ENCODE measurements at regions not wholly inside any gene's neighbourhood (a gene's known extent, or its start where the extent isn't known, plus 50 kb on each side); places are given as distances from the start of the nearest gene placed in this dataset.

- Histone ChIP-seq H3K36me3 (ENCODE audit: insufficient read depth, low read length) (no peaks in the 10 kb centered on the region), H2AFZ (ENCODE audit: low read depth, low read length) (no peak overlapping the region), H3K4me3 (ENCODE audit: low read length) (no peak overlapping the region), H3K27me3 (ENCODE audit: insufficient read depth, low read length) (no peaks in the 10 kb centered on the region), H3K4me1 (ENCODE audit: insufficient read depth, low read length) (no peaks in the 10 kb centered on the region), H3K9me3 (ENCODE audit: low read length) (no peaks in the 10 kb centered on the region)
These were observed 396.9 kb upstream of the PAPPA start for GRCh38 chr9:115756736-115757135.

- no peak overlapping the region for H3K4me3 ChIP-seq (ENCODE audit: low read length)
- no peaks in the 10 kb centered on the region for H3K27me3 ChIP-seq (ENCODE audit: insufficient read depth, low read length)
- H3K9me3 ChIP-seq (ENCODE audit: low read length): no peaks in the 10 kb centered on the region
- H2AFZ ChIP-seq (ENCODE audit: low read depth, low read length): no peak overlapping the region
- no peaks in the 10 kb centered on the region for H3K36me3 ChIP-seq (ENCODE audit: insufficient read depth, low read length)
- no peaks in the 10 kb centered on the region for H3K4me1 ChIP-seq (ENCODE audit: insufficient read depth, low read length)
These were observed 396.1 kb upstream of the PAPPA start for GRCh38 chr9:115757461-115757860.

DNA sequence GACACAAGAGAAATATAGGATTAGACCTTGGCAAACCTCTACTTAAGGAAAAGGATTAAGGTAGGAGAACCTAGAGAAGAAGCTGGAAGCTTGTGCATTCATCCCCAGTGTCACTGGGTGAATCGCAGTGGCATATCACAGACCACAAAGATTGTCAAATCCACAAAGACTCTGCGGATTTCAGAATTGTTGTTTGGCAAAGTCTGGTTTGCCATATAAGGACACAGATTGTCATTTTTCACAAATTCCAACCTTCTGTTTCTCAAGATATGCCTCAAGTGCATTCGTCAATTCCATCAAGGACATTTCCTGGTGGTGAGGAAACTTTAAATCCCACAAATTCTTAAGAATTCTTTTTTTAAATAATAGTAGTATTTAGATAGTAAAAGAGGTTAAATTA lies 395.1 kb upstream of the PAPPA start:
- no peak overlapping the region for H2AFZ ChIP-seq (ENCODE audit: low read depth, low read length)
- no peaks in the 10 kb centered on the region for H3K36me3 ChIP-seq (ENCODE audit: insufficient read depth, low read length)
- no peak overlapping the region for H3K4me3 ChIP-seq (ENCODE audit: low read length)
- H3K4me1 ChIP-seq (ENCODE audit: insufficient read depth, low read length): no peaks in the 10 kb centered on the region
- H3K9me3 ChIP-seq (ENCODE audit: low read length): no peaks in the 10 kb centered on the region
- no peaks in the 10 kb centered on the region for H3K27me3 ChIP-seq (ENCODE audit: insufficient read depth, low read length)

GRCh38 chr9:115759426-115759825 lies 394.2 kb upstream of the PAPPA start:
- no peaks in the 10 kb centered on the region for H3K4me1 ChIP-seq (ENCODE audit: insufficient read depth, low read length)
- H3K4me3 ChIP-seq (ENCODE audit: low read length): no peak overlapping the region
- H3K27me3 ChIP-seq (ENCODE audit: insufficient read depth, low read length): no peaks in the 10 kb centered on the region
- H3K9me3 ChIP-seq (ENCODE audit: low read length): no peaks in the 10 kb centered on the region
- no peak overlapping the region for H2AFZ ChIP-seq (ENCODE audit: low read depth, low read length)
- H3K36me3 ChIP-seq (ENCODE audit: insufficient read depth, low read length): no peaks in the 10 kb centered on the region

GRCh38 chr9:115764645-115765044 lies 388.9 kb upstream of the PAPPA start:
- Histone ChIP-seq H3K27me3 (ENCODE audit: insufficient read depth, low read length) (no peaks in the 10 kb centered on the region), H3K36me3 (ENCODE audit: insufficient read depth, low read length) (no peaks in the 10 kb centered on the region), H3K4me1 (ENCODE audit: insufficient read depth, low read length) (no peaks in the 10 kb centered on the region), H3K4me3 (ENCODE audit: low read length) (no peak overlapping the region), H2AFZ (ENCODE audit: low read depth, low read length) (no peak overlapping the region), H3K9me3 (ENCODE audit: low read length) (no peaks in the 10 kb centered on the region)

- H3K9me3 ChIP-seq (ENCODE audit: low read length): no peaks in the 10 kb centered on the region
- no peaks in the 10 kb centered on the region for H3K27me3 ChIP-seq (ENCODE audit: insufficient read depth, low read length)
- H3K36me3 ChIP-seq (ENCODE audit: insufficient read depth, low read length): no peaks in the 10 kb centered on the region
- H3K4me3 ChIP-seq (ENCODE audit: low read length): no peak overlapping the region
- no peaks in the 10 kb centered on the region for H3K4me1 ChIP-seq (ENCODE audit: insufficient read depth, low read length)
- H2AFZ ChIP-seq (ENCODE audit: low read depth, low read length): no peak overlapping the region
These were observed 388.5 kb upstream of the PAPPA start for GRCh38 chr9:115765060-115765459.

DNA sequence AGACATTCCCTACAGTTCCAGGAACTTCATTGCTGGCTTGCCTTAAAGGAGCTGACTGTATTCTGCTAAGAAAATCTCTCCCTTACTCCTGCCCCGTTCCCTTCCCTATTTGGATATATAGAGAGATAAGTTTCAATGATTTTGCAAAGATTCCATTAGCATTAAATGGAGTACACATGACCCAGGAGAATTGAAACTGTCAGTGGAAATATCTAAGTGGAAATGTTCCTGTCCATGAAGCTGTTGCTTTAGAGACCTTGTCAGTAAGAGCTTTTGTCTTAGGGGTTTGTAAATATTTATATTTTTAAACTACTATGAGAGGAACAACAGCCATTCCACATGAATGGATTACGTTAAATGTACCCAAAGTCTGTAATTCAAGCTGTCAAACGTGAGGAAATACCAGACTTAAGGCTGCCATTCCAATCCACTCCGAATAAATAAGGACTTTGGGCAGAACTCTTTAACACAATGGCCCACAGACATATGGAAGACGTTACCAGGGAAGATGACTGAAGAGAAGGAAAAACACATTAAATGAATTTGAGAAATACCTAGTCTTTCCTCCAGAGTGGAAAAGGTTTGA lies 387.1 kb upstream of the PAPPA start:
- Histone ChIP-seq H3K36me3 (ENCODE audit: insufficient read depth, low read length) (no peaks in the 10 kb centered on the region), H3K27me3 (ENCODE audit: insufficient read depth, low read length) (no peaks in the 10 kb centered on the region), H2AFZ (ENCODE audit: low read depth, low read length) (no peak overlapping the region), H3K9me3 (ENCODE audit: low read length) (no peaks in the 10 kb centered on the region), H3K4me3 (ENCODE audit: low read length) (no peak overlapping the region), H3K4me1 (ENCODE audit: insufficient read depth, low read length) (no peaks in the 10 kb centered on the region)

- Histone ChIP-seq H3K27me3 (ENCODE audit: insufficient read depth, low read length) (no peaks in the 10 kb centered on the region), H3K9me3 (ENCODE audit: low read length) (no peaks in the 10 kb centered on the region), H3K36me3 (ENCODE audit: insufficient read depth, low read length) (no peaks in the 10 kb centered on the region), H2AFZ (ENCODE audit: low read depth, low read length) (no peak overlapping the region), H3K4me3 (ENCODE audit: low read length) (no peak overlapping the region), H3K4me1 (ENCODE audit: insufficient read depth, low read length) (no peaks in the 10 kb centered on the region)
These were observed 383.1 kb upstream of the PAPPA start for GRCh38 chr9:115770521-115770920.

DNA sequence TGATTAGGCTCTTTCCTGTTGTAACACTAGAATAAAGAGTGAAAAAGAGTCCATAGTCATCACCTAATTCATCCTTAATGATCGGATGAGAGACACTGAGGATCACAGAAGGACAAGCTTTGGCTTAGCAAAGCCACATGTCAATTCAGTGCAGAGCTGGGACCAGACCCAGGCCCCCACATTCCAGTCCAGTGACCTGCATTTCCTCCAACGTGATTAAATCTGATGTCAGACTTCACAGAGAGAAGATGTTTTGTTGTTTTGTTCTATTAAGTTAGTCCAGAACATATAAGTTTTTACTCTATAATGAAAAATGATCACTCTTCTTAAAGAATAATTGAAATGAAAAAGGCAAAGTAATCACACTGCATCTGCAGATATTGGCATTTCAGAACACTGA lies 377.9 kb upstream of the PAPPA start:
- Histone ChIP-seq H3K36me3 (ENCODE audit: insufficient read depth, low read length) (no peaks in the 10 kb centered on the region), H2AFZ (ENCODE audit: low read depth, low read length) (no peak overlapping the region), H3K9me3 (ENCODE audit: low read length) (no peaks in the 10 kb centered on the region), H3K27me3 (ENCODE audit: insufficient read depth, low read length) (no peaks in the 10 kb centered on the region), H3K4me1 (ENCODE audit: insufficient read depth, low read length) (no peaks in the 10 kb centered on the region), H3K4me3 (ENCODE audit: low read length) (no peak overlapping the region)

DNA sequence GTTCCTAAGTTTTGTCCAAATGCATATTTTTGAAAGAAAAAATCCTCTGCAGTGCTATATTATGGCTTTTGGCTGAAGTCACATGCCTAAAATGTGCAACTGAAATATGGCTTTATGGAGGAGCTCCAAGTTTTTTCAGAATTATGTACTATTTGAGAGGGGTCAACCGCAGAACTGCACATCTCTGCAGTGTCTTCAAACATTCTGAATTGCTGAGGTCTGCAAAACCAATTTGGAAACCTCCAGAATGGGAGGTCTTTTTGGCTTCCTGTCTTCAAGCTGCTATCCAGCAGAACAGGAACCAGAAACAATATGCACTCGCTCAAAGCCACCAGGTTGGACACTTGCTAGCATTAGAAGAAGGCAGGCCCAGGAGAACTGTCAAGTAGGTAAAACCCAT lies 376.0 kb upstream of the PAPPA start:
- H3K4me1 ChIP-seq (ENCODE audit: insufficient read depth, low read length): no peaks in the 10 kb centered on the region
- no peak overlapping the region for H2AFZ ChIP-seq (ENCODE audit: low read depth, low read length)
- H3K9me3 ChIP-seq (ENCODE audit: low read length): no peaks in the 10 kb centered on the region
- no peaks in the 10 kb centered on the region for H3K27me3 ChIP-seq (ENCODE audit: insufficient read depth, low read length)
- no peak overlapping the region for H3K4me3 ChIP-seq (ENCODE audit: low read length)
- H3K36me3 ChIP-seq (ENCODE audit: insufficient read depth, low read length): no peaks in the 10 kb centered on the region

DNA sequence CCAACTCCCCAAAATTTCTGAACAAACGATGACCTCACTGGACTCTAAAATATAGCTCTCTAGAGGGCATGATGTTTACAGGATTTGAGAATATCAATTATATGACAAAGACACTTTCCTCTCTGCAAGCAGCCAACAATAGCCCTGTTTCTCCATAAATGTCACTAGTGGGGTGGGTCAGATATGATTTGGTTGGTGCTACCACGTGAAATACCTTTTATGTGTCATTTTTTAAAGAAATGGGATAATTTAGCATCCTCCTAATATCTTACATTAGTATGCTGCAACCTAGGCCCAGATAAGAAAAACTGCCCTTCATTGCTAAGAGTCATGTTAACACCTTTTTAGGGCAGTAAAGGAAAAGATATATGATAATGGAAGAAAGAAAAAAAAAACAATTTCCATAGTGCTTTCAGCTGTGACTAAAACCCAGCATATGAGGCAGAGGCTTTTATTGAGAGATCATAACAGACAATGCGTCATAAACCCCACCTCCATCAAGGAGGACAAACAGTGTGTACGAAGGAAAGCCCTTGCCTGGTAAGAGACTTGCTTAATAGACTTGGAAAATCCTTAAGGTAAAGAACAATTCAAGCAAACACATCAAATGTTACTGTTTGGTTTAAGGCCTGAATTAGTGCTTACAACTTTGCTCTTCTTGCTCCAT lies 372.4 kb upstream of the PAPPA start:
- no peaks in the 10 kb centered on the region for H3K4me1 ChIP-seq (ENCODE audit: insufficient read depth, low read length)
- no peaks in the 10 kb centered on the region for H3K36me3 ChIP-seq (ENCODE audit: insufficient read depth, low read length)
- H3K9me3 ChIP-seq (ENCODE audit: low read length): no peaks in the 10 kb centered on the region
- H2AFZ ChIP-seq (ENCODE audit: low read depth, low read length): no peak overlapping the region
- H3K27me3 ChIP-seq (ENCODE audit: insufficient read depth, low read length): no peaks in the 10 kb centered on the region
- no peak overlapping the region for H3K4me3 ChIP-seq (ENCODE audit: low read length)

GRCh38 chr9:115786321-115786720 lies 367.3 kb upstream of the PAPPA start:
- Histone ChIP-seq H2AFZ (ENCODE audit: low read depth, low read length) (no peak overlapping the region), H3K4me3 (ENCODE audit: low read length) (no peak overlapping the region), H3K27me3 (ENCODE audit: insufficient read depth, low read length) (no peaks in the 10 kb centered on the region), H3K36me3 (ENCODE audit: insufficient read depth, low read length) (no peaks in the 10 kb centered on the region), H3K9me3 (ENCODE audit: low read length) (no peaks in the 10 kb centered on the region), H3K4me1 (ENCODE audit: insufficient read depth, low read length) (no peaks in the 10 kb centered on the region)

DNA sequence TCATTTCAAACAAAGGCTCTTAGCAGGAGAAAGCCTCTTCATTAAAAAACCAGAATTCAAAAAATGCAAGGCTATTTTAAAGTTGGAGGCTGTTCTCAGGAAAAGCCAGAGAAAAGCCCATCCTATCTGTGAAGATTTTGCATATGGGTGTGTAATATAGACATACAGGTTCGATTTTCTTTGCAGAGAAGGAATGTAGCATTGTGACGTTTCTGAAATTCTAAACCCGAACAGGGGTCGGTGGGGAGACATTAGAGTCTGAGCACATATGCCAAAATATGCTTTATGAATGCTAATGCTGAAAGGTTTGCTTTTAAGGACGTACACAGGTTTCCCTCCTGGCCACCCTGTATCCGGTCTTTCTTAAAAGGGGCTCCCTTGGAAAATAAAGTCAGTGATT lies 363.1 kb upstream of the PAPPA start:
- H2AFZ ChIP-seq (ENCODE audit: low read depth, low read length): no peak overlapping the region
- H3K4me1 ChIP-seq (ENCODE audit: insufficient read depth, low read length): no peaks in the 10 kb centered on the region
- no peak overlapping the region for H3K4me3 ChIP-seq (ENCODE audit: low read length)
- H3K27me3 ChIP-seq (ENCODE audit: insufficient read depth, low read length): no peaks in the 10 kb centered on the region
- no peaks in the 10 kb centered on the region for H3K36me3 ChIP-seq (ENCODE audit: insufficient read depth, low read length)
- no peaks in the 10 kb centered on the region for H3K9me3 ChIP-seq (ENCODE audit: low read length)

- no peak overlapping the region for H2AFZ ChIP-seq (ENCODE audit: low read depth, low read length)
- no peaks in the 10 kb centered on the region for H3K4me1 ChIP-seq (ENCODE audit: insufficient read depth, low read length)
- no peaks in the 10 kb centered on the region for H3K36me3 ChIP-seq (ENCODE audit: insufficient read depth, low read length)
- H3K27me3 ChIP-seq (ENCODE audit: insufficient read depth, low read length): no peaks in the 10 kb centered on the region
- no peak overlapping the region for H3K4me3 ChIP-seq (ENCODE audit: low read length)
- no peaks in the 10 kb centered on the region for H3K9me3 ChIP-seq (ENCODE audit: low read length)
These were observed 358.6 kb upstream of the PAPPA start for GRCh38 chr9:115794921-115795475.

Measured in neuron (in vitro differentiated cells).